HEK293 (cell line): ENCODE measurements at regions not wholly inside any gene's neighbourhood (a gene's known extent, or its start where the extent isn't known, plus 50 kb on each side); places are given as distances from the start of the nearest gene placed in this dataset.

Experiments
- GFI1B ChIP-seq: fragments of 450-650 bp; formaldehyde crosslinking; IDR thresholded peaks from 2 replicates; pipeline ENCODE4 v1.5.1; 2016; ENCODE audit warnings: missing biosample characterization, missing genetic modification characterization
- ZBTB21 ChIP-seq: fragments of 450-650 bp; formaldehyde crosslinking; IDR thresholded peaks from 2 replicates; pipeline ENCODE4 v1.5.1; 2017; ENCODE audit warnings: missing biosample characterization, missing genetic modification characterization
- ZFP3 ChIP-seq: fragments of 450-650 bp; formaldehyde crosslinking; IDR thresholded peaks from 2 replicates; pipeline ENCODE4 v1.5.1; 2016; ENCODE audit warnings: low read depth, missing biosample characterization, missing genetic modification characterization
- ZNF274 ChIP-seq, 2 experiments: fragments of 200-500 bp in 1 of 2; fragments of 450-650 bp in 1 of 2; sonication (Bioruptor generic) in 1 of 2; formaldehyde crosslinking in 1 of 2; IDR thresholded peaks; 2 replicates each; pipeline versions ENCODE4 v1.5.1 to v1.6.1; 2014 to 2016; ENCODE audit warnings: borderline replicate concordance in 1 of 2, inconsistent platforms in 1 of 2, low read length in 1 of 2, missing biosample characterization in 1 of 2, missing genetic modification characterization in 1 of 2
- ZNF776 ChIP-seq: fragments of 450-650 bp; formaldehyde crosslinking; IDR thresholded peaks from 2 replicates; pipeline ENCODE4 v1.5.0; 2017; ENCODE audit warnings: missing biosample characterization, missing genetic modification characterization, borderline replicate concordance
- ZNF837 ChIP-seq: fragments of 450-650 bp; formaldehyde crosslinking; IDR thresholded peaks from 2 replicates; pipeline ENCODE4 v1.5.1; 2016; ENCODE audit warnings: missing biosample characterization, missing genetic modification characterization
- TF ChIP-seq, protein P1 (sequence below): fragments of 450-650 bp; formaldehyde crosslinking; IDR thresholded peaks from 2 replicates; pipeline ENCODE4 v1.5.1; 2016; ENCODE audit warnings: missing biosample characterization, missing genetic modification characterization
- TF ChIP-seq, protein P2 (sequence below): fragments of 450-650 bp; IDR thresholded peaks from 2 replicates; pipeline ENCODE4 v1.5.1; 2018; ENCODE audit warnings: missing biosample characterization, missing genetic modification characterization

DNA sequence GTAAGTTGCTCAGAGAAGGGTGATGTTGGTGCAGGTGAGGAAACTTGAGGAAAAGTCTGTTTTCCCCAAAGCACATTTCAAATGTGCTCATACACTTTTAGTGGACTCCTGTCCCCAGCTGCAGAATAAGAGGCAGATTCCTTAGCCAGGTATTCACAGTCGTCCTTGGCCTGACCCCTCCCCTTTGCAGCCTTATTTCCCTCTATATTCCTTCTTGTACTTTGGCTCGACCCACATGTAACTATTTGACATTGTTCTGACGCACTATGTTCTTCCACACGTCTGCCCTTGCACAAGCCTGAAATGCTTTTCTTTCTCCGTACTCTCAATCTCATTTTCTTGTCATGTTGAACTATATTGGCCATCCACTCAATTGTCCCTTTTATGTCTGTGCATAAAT lies 498.4 kb upstream of the USP24 start:
- TF ChIP-seq ZBTB21 (tag by site-specific recombination): no peak
- no peak for TF ChIP-seq ZNF837
- TF ChIP-seq, protein P1, sequence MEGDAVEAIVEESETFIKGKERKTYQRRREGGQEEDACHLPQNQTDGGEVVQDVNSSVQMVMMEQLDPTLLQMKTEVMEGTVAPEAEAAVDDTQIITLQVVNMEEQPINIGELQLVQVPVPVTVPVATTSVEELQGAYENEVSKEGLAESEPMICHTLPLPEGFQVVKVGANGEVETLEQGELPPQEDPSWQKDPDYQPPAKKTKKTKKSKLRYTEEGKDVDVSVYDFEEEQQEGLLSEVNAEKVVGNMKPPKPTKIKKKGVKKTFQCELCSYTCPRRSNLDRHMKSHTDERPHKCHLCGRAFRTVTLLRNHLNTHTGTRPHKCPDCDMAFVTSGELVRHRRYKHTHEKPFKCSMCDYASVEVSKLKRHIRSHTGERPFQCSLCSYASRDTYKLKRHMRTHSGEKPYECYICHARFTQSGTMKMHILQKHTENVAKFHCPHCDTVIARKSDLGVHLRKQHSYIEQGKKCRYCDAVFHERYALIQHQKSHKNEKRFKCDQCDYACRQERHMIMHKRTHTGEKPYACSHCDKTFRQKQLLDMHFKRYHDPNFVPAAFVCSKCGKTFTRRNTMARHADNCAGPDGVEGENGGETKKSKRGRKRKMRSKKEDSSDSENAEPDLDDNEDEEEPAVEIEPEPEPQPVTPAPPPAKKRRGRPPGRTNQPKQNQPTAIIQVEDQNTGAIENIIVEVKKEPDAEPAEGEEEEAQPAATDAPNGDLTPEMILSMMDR (tag by site-specific recombination): no peak
- no peak for TF ChIP-seq ZNF274 (IDR thresholded peaks at IDR 0.05; ENCODE audit: low read length)
- no peak for TF ChIP-seq ZNF274 (tag by site-specific recombination; IDR thresholded peaks at IDR 0.05; ENCODE audit: borderline replicate concordance)
- TF ChIP-seq, protein P2, sequence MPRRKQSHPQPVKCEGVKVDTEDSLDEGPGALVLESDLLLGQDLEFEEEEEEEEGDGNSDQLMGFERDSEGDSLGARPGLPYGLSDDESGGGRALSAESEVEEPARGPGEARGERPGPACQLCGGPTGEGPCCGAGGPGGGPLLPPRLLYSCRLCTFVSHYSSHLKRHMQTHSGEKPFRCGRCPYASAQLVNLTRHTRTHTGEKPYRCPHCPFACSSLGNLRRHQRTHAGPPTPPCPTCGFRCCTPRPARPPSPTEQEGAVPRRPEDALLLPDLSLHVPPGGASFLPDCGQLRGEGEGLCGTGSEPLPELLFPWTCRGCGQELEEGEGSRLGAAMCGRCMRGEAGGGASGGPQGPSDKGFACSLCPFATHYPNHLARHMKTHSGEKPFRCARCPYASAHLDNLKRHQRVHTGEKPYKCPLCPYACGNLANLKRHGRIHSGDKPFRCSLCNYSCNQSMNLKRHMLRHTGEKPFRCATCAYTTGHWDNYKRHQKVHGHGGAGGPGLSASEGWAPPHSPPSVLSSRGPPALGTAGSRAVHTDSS: no peak
- no peak for TF ChIP-seq ZFP3
- TF ChIP-seq ZNF776: no peak
- no peak for TF ChIP-seq GFI1B (tag by site-specific recombination)
